OCI-LY1 (cell line): ENCODE measurements at regions not wholly inside any gene's neighbourhood (a gene's known extent, or its start where the extent isn't known, plus 50 kb on each side); places are given as distances from the start of the nearest gene placed in this dataset.
A peak's percentile ranks its signal among the peaks of the same experiment; 100 is the strongest.

Experiments
- H2AFZ ChIP-seq: fragments of 200-600 bp; sonication (generic), shearing (Covaris generic); 2 replicates; pipeline ENCODE4 v1.6.0; 2014; ENCODE audit warnings: antibody characterized with exemption, mild to moderate bottlenecking, low read length
- H3F3A ChIP-seq: fragments of 200-600 bp; sonication (generic), shearing (Covaris generic); 2 replicates; pipeline ENCODE4 v1.6.0; 2014; ENCODE audit warnings: mild to moderate bottlenecking, antibody characterized with exemption, low read length, moderate library complexity; ENCODE audit not compliant: insufficient read depth
- H3K27ac ChIP-seq: fragments of 200-600 bp; sonication (generic); 2 replicates; pipeline ENCODE4 v1.5.1; 2014; ENCODE audit warnings: low read length, mixed run types, mild to moderate bottlenecking, low read depth; ENCODE audit not compliant: poor library complexity, severe bottlenecking
- H3K27me3 ChIP-seq: fragments of 200-600 bp; sonication (generic); 2 replicates; pipeline ENCODE4 v1.6.0; 2014; ENCODE audit warnings: antibody characterized with exemption, mild to moderate bottlenecking, low read length, moderate library complexity; ENCODE audit not compliant: insufficient read depth
- H3K36me3 ChIP-seq: fragments of 200-600 bp; sonication (generic); 2 replicates; pipeline ENCODE4 v1.6.1; 2014; ENCODE audit warnings: mild to moderate bottlenecking, antibody characterized with exemption, low read length, moderate library complexity, mixed read lengths; ENCODE audit not compliant: insufficient read depth
- H3K4me1 ChIP-seq: fragments of 200-600 bp; sonication (generic); 2 replicates; pipeline ENCODE4 v1.5.1; 2014; ENCODE audit warnings: mild to moderate bottlenecking, low read length, moderate library complexity; ENCODE audit not compliant: insufficient read depth, severe bottlenecking
- H3K4me2 ChIP-seq: fragments of 200-600 bp; sonication (generic), shearing (Covaris generic); 2 replicates; pipeline ENCODE4 v1.6.1; 2014; ENCODE audit warnings: low read length
- H3K4me3 ChIP-seq: fragments of 200-600 bp; sonication (generic); 2 replicates; pipeline ENCODE4 v1.5.1; 2014; ENCODE audit warnings: low read length, low read depth, mild to moderate bottlenecking, mixed read lengths; ENCODE audit not compliant: poor library complexity, severe bottlenecking
- H3K79me2 ChIP-seq: fragments of 200-600 bp; shearing (Covaris generic); 2 replicates; pipeline ENCODE4 v1.6.1; 2016; ENCODE audit warnings: mixed run types, low read length, mixed read lengths; ENCODE audit not compliant: insufficient read depth
- H3K9ac ChIP-seq: fragments of 200-600 bp; sonication (generic), shearing (Covaris generic); 2 replicates; pipeline ENCODE4 v1.6.1; 2014; ENCODE audit warnings: mild to moderate bottlenecking, low read length, mixed read lengths
- H3K9me2 ChIP-seq: fragments of 200-600 bp; sonication (generic), shearing (Covaris generic); 2 replicates; pipeline ENCODE4 v1.6.1; 2014; ENCODE audit warnings: low read depth, mild to moderate bottlenecking, low read length, mixed read lengths
- H3K9me3 ChIP-seq: fragments of 200-600 bp; shearing (Covaris generic); 2 replicates; pipeline ENCODE4 v1.6.1; 2014; ENCODE audit warnings: low read length, mixed read lengths
- H4K20me1 ChIP-seq: fragments of 200-600 bp; sonication (generic), shearing (Covaris generic); 2 replicates; pipeline ENCODE4 v1.6.0; 2016; ENCODE audit warnings: mild to moderate bottlenecking, low read length; ENCODE audit not compliant: insufficient read depth
- CTCF ChIP-seq: fragments of 200-600 bp; sonication (generic), shearing (Covaris generic); IDR thresholded peaks from 2 replicates; pipeline ENCODE4 v1.5.1; 2017; ENCODE audit warnings: mild to moderate bottlenecking, antibody characterized with exemption, low read length, moderate library complexity, mixed read lengths
- EZH2 ChIP-seq: fragments of 200-600 bp; sonication (generic), shearing (Covaris generic); IDR thresholded peaks from 2 replicates; pipeline ENCODE4 v1.8.0; 2017; ENCODE audit warnings: borderline replicate concordance, mixed run types, mild to moderate bottlenecking, antibody characterized with exemption, low read length, moderate library complexity, mixed read lengths

GRCh38 chr6:87832025-87832825 is 130.2 kb upstream of the AKIRIN2 start:
- peak overlapping the region; percentile 61 for H3K4me2 ChIP-seq
- H4K20me1 ChIP-seq, result no peaks in the 10 kb centered on the region
- peak; percentile 82 for TF ChIP-seq CTCF
- TF ChIP-seq EZH2, result no peak
- H3K9me2 ChIP-seq, result no peaks in the 10 kb centered on the region
- H3K4me3 ChIP-seq, result peak overlapping the region; percentile 41
- peak overlapping the region; percentile 44 for H3K9ac ChIP-seq
- H2AFZ ChIP-seq, result peak overlapping the region; percentile 50; the same call in 1 of the 2 replicates
- H3K79me2 ChIP-seq, result no peaks in the 10 kb centered on the region
- peaks cover 43% of the 10 kb centered on the region for H3K4me1 ChIP-seq
- H3K27ac ChIP-seq, result peak overlapping the region; percentile 72
- H3K36me3 ChIP-seq, result no peaks in the 10 kb centered on the region
- H3K27me3 ChIP-seq, result no peaks in the 10 kb centered on the region
- H3K9me3 ChIP-seq, result no peaks in the 10 kb centered on the region
- H3F3A ChIP-seq, result no peaks in the 10 kb centered on the region

GRCh38 chr6:87830907-87831306 is 128.9 kb upstream of the AKIRIN2 start:
- H3K9ac ChIP-seq, result no peak overlapping the region
- peak overlapping the region; percentile 72 for H3K27ac ChIP-seq
- peaks cover 57% of the 10 kb centered on the region for H3K4me1 ChIP-seq
- no peak overlapping the region; the same call in 1 of the 2 replicates for H2AFZ ChIP-seq
- H3K9me2 ChIP-seq, result no peaks in the 10 kb centered on the region
- no peaks in the 10 kb centered on the region for H3K36me3 ChIP-seq
- H3K79me2 ChIP-seq, result no peaks in the 10 kb centered on the region
- H3K9me3 ChIP-seq, result no peaks in the 10 kb centered on the region
- TF ChIP-seq CTCF, result no peak
- no peaks in the 10 kb centered on the region for H3K27me3 ChIP-seq
- H3F3A ChIP-seq, result no peaks in the 10 kb centered on the region
- H3K4me3 ChIP-seq, result no peak overlapping the region
- no peaks in the 10 kb centered on the region for H4K20me1 ChIP-seq
- H3K4me2 ChIP-seq, result peak overlapping the region; percentile 26

GRCh38 chr6:87829622-87830121 is 127.6 kb upstream of the AKIRIN2 start:
- Histone ChIP-seq H3K27me3 (no peaks in the 10 kb centered on the region), H2AFZ (no peak overlapping the region), H3K36me3 (no peaks in the 10 kb centered on the region), H3K9ac (no peak overlapping the region), H3K4me1 (peaks cover 66% of the 10 kb centered on the region), H3F3A (no peaks in the 10 kb centered on the region), H3K79me2 (no peaks in the 10 kb centered on the region), H3K9me2 (no peaks in the 10 kb centered on the region), H3K4me3 (no peak overlapping the region), H3K9me3 (no peaks in the 10 kb centered on the region), H3K4me2 (no peak overlapping the region), H3K27ac (no peak overlapping the region), H4K20me1 (no peaks in the 10 kb centered on the region)
- TF ChIP-seq EZH2 (no peak), CTCF (no peak)
